ENCODE measurements at regions not wholly inside any gene's neighbourhood (a gene's known extent, or its start where the extent isn't known, plus 50 kb on each side); places are given as distances from the start of the nearest gene placed in this dataset.

- Histone ChIP-seq H2AK5ac (ENCODE audit: insufficient read length, low read length) (no peak overlapping the region), H2AFZ (ENCODE audit: low read length) (no peak overlapping the region), H3K18ac (ENCODE audit: insufficient read length, low read depth, low read length) (no peak overlapping the region), H2BK15ac (ENCODE audit: low read depth, low read length) (no peak overlapping the region), H3K14ac (ENCODE audit: insufficient read depth, low read length) (no peak overlapping the region), H3K4me1 (ENCODE audit: insufficient read depth, low read length) (no peaks in the 10 kb centered on the region), H4K91ac (ENCODE audit: insufficient read length, low read depth, low read length) (no peak overlapping the region), H4K20me1 (ENCODE audit: control insufficient read depth, insufficient read depth, insufficient read length) (no peaks in the 10 kb centered on the region), H3K4me2 (ENCODE audit: insufficient read depth, insufficient read length, low read length) (no peak overlapping the region), H3K9ac (ENCODE audit: extremely low read depth, insufficient read length, low read length) (no peak overlapping the region), H2BK12ac (ENCODE audit: insufficient read length, low read depth, low read length) (no peak overlapping the region), H2BK20ac (ENCODE audit: low read depth, low read length, poor library complexity, severe bottlenecking) (no peak overlapping the region), H4K5ac (ENCODE audit: insufficient read length, low read depth, low read length) (no peak overlapping the region), H3K4ac (ENCODE audit: low read depth, low read length) (no peak overlapping the region), H3K27ac (ENCODE audit: insufficient read length, low read depth, low read length) (no peak overlapping the region), H2BK120ac (ENCODE audit: low read depth, low read length, poor library complexity, severe bottlenecking) (no peak overlapping the region), H3K79me2 (ENCODE audit: insufficient read depth, low read length) (no peaks in the 10 kb centered on the region), H3K9me3 (ENCODE audit: control insufficient read depth, low read depth, low read length) (no peaks in the 10 kb centered on the region), H3K27me3 (ENCODE audit: insufficient read depth, low read length) (no peaks in the 10 kb centered on the region), H3K23me2 (ENCODE audit: insufficient read length, low read depth, low read length, poor library complexity, severe bottlenecking) (no peaks in the 10 kb centered on the region), H3K23ac (ENCODE audit: insufficient read length, low read depth, low read length) (no peak overlapping the region), H3T11ph (ENCODE audit: low read length) (no peak overlapping the region), H3K56ac (ENCODE audit: insufficient read length, low read depth, low read length) (no peak overlapping the region), H4K8ac (replicated peaks; ENCODE audit: insufficient read length, low read depth, low read length) (no peak overlapping the region), H3K79me1 (ENCODE audit: insufficient read depth, low read depth, low read length, poor library complexity, severe bottlenecking) (no peaks in the 10 kb centered on the region), H2BK5ac (ENCODE audit: insufficient read length, low read length) (no peak overlapping the region)
- Mint-ChIP-seq H3K27ac (no peak overlapping the region), H3K9me3 (peaks cover 2 to 3% of the 10 kb centered on the region in 2 experiments; a peak in 2 of 5 replicates), H3K4me1 (peaks cover 3 to 8% of the 10 kb centered on the region in 2 experiments; a peak in 2 of 4 replicates), H3K4me3 (no peak overlapping the region), H3K36me3 (ENCODE audit: insufficient read depth in 1 of 3, low read depth in 3 of 3) (no peaks in the 10 kb centered on the region; a peak in 2 of 7 replicates), H3K27me3 (ENCODE audit: low read depth) (no peaks in the 10 kb centered on the region)
- no peak for DNase-seq
- TF ChIP-seq, protein P1, sequence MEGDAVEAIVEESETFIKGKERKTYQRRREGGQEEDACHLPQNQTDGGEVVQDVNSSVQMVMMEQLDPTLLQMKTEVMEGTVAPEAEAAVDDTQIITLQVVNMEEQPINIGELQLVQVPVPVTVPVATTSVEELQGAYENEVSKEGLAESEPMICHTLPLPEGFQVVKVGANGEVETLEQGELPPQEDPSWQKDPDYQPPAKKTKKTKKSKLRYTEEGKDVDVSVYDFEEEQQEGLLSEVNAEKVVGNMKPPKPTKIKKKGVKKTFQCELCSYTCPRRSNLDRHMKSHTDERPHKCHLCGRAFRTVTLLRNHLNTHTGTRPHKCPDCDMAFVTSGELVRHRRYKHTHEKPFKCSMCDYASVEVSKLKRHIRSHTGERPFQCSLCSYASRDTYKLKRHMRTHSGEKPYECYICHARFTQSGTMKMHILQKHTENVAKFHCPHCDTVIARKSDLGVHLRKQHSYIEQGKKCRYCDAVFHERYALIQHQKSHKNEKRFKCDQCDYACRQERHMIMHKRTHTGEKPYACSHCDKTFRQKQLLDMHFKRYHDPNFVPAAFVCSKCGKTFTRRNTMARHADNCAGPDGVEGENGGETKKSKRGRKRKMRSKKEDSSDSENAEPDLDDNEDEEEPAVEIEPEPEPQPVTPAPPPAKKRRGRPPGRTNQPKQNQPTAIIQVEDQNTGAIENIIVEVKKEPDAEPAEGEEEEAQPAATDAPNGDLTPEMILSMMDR (conservative IDR thresholded peaks at IDR 0.05) = no peak
- no CpG with 5 or more reads among the region's 1 CpG for WGBS (ENCODE audit: extremely low coverage, insufficient read length, low lambda C conversion rate)
Observed at GRCh38 chr16:62715701-62716100, 679.5 kb upstream of the CDH8 start.

Measured in H9 (cell line).